ENCODE measurements at regions not wholly inside any gene's neighbourhood (a gene's known extent, or its start where the extent isn't known, plus 50 kb on each side); places are given as distances from the start of the nearest gene placed in this dataset.

DNA sequence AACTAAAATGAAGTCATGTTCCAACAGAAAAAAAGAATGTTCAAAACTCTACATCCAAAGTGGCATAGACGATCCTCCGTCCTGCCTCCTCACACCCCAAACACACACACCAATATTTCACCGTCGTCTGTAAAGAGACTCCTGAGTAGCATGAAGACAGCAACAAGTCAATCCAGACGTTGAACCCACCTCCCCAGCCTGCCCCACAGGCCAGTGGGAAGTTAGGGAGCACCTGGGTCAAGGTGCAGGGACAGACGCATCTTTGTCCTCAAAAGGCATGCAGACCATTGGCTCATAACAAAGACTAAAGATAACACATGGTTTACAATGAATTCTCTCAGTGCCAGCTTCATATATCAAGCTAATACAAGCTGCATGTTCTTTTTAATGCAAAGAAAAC lies 396.5 kb downstream of the TCERG1L start:
- H3K36me3 ChIP-seq (ENCODE audit: control insufficient read depth, insufficient read depth, low read length): no peaks in the 10 kb centered on the region
- FAIRE-seq (no peak), DNase-seq (ENCODE audit: low read depth) (no peak)
- TF ChIP-seq, protein P1, sequence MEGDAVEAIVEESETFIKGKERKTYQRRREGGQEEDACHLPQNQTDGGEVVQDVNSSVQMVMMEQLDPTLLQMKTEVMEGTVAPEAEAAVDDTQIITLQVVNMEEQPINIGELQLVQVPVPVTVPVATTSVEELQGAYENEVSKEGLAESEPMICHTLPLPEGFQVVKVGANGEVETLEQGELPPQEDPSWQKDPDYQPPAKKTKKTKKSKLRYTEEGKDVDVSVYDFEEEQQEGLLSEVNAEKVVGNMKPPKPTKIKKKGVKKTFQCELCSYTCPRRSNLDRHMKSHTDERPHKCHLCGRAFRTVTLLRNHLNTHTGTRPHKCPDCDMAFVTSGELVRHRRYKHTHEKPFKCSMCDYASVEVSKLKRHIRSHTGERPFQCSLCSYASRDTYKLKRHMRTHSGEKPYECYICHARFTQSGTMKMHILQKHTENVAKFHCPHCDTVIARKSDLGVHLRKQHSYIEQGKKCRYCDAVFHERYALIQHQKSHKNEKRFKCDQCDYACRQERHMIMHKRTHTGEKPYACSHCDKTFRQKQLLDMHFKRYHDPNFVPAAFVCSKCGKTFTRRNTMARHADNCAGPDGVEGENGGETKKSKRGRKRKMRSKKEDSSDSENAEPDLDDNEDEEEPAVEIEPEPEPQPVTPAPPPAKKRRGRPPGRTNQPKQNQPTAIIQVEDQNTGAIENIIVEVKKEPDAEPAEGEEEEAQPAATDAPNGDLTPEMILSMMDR (IDR thresholded peaks at IDR 0.05; ENCODE audit: insufficient read depth, low read length, severe bottlenecking): no peak
- H3K27me3 ChIP-seq (ENCODE audit: control insufficient read depth, insufficient read depth, low read length): no peaks in the 10 kb centered on the region
- no peak overlapping the region for H3K4me3 ChIP-seq (ENCODE audit: low read depth, low read length)

DNA sequence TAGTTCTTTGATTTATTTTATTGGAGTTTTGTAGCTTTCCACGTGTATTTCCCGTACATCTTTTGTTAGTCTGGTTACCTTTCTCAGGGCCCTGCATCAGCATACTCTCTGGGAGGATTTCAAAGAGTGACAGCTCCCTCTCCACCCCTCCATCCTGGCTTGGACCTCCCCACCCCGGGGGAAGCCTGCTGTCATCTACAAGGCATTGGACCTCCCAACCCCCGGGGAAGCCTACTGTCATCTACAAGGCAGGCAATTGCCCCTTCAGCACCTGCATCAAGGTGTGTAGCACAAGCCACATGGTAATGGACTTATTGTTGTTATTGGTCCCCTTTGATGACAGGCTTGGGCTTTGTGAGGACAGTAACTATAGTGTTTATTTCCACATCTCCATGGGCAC lies 390.1 kb downstream of the TCERG1L start:
- Histone ChIP-seq H3K4me3 (ENCODE audit: low read depth, low read length) (no peak overlapping the region), H3K27me3 (ENCODE audit: control insufficient read depth, insufficient read depth, low read length) (no peaks in the 10 kb centered on the region), H3K36me3 (ENCODE audit: control insufficient read depth, insufficient read depth, low read length) (no peaks in the 10 kb centered on the region)
- TF ChIP-seq, protein P1 (IDR thresholded peaks at IDR 0.05; ENCODE audit: insufficient read depth, low read length, severe bottlenecking): no peak
- FAIRE-seq: no peak
- DNase-seq (ENCODE audit: low read depth): no peak

DNA sequence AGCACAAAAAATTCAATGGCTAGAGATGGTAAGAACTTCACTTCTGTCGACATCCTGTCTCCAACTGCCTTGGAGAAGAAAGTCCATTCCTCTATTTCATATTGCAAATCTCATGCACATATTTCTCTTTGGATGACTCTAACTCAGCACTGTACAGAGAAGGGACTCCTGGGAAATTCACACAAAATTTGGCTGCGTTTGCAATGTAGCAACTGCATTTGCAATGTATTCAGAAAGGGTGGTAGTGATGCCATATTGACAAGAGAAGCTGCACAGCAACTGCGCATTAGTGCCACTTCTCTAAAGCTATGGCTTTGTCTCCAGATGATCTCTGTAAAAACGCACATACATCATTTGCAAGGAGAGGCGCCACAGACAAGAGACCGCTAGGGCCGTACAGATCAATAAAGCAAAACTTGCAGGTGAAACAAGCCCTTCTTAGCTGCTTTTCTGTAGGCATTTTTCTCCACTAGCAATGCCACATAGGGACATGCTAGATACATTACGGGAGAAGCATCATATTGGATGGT lies 389.5 kb downstream of the TCERG1L start:
- H3K36me3 ChIP-seq (ENCODE audit: control insufficient read depth, insufficient read depth, low read length): no peaks in the 10 kb centered on the region
- DNase-seq (ENCODE audit: low read depth): no peak
- no peaks in the 10 kb centered on the region for H3K27me3 ChIP-seq (ENCODE audit: control insufficient read depth, insufficient read depth, low read length)
- FAIRE-seq: no peak
- TF ChIP-seq, protein P1 (IDR thresholded peaks at IDR 0.05; ENCODE audit: insufficient read depth, low read length, severe bottlenecking): no peak
- no peak overlapping the region for H3K4me3 ChIP-seq (ENCODE audit: low read depth, low read length)

DNA sequence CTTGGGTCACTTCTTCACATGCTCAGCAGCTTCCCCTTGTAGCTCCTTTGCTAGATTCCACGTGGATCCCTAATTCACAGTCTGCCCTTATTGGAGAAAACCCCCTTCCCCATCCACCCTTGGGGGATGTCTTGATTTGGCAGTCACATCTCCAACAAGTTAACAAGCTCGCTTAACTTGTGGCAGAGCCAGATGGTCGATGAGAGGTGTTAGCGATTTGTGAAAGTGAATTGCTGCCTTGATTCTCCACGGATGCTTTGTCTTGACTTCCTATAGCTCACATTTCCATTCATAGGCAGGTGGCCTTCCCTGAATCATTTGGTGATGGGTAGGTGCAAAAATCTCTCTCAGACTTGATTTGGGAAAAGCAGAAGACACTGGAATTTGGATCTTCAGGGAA lies 387.9 kb downstream of the TCERG1L start:
- H3K4me3 ChIP-seq (ENCODE audit: low read depth, low read length): no peak overlapping the region
- no peaks in the 10 kb centered on the region for H3K36me3 ChIP-seq (ENCODE audit: control insufficient read depth, insufficient read depth, low read length)
- no peaks in the 10 kb centered on the region for H3K27me3 ChIP-seq (ENCODE audit: control insufficient read depth, insufficient read depth, low read length)
- no peak for DNase-seq (ENCODE audit: low read depth)
- TF ChIP-seq, protein P1 (IDR thresholded peaks at IDR 0.05; ENCODE audit: insufficient read depth, low read length, severe bottlenecking): no peak
- no peak for FAIRE-seq

DNA sequence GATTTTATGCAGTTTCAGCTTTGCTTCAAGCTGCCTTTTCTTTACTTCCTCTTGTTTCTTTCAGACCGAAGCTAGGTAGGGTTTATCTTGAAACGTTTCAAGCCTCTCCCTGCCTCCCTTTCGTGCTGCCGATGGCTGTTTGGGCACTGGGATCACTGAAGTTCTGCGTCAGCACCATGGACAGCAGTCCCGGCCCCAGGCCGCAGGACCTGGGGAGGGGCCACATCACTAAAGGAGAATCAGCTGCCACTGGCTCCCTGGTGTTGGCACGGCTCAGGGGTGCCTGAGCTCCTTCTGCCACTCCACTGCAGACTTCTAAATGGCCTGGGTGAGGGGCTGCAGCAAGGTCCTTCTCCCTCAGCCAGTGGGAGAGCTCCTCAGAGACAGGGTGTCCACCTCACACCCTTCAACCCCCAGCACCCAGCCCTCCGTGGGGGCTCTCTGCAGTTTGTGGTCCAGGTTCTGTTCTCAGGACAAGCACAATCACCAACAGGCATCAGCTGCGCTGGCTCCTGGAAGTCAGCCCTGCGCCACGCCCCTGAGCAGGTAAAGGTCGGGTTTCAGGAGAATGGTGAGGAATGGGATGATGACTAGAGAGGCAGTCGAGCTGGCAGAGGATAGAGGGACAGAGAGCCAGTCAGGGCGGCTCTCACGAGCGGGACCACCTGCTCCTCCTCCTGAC lies 387.2 kb downstream of the TCERG1L start:
- DNase-seq (ENCODE audit: low read depth) (no peak), FAIRE-seq (no peak)
- TF ChIP-seq, protein P1 (IDR thresholded peaks at IDR 0.05; ENCODE audit: insufficient read depth, low read length, severe bottlenecking): no peak
- Histone ChIP-seq H3K36me3 (ENCODE audit: control insufficient read depth, insufficient read depth, low read length) (no peaks in the 10 kb centered on the region), H3K4me3 (ENCODE audit: low read depth, low read length) (no peak overlapping the region), H3K27me3 (ENCODE audit: control insufficient read depth, insufficient read depth, low read length) (no peaks in the 10 kb centered on the region)

DNA sequence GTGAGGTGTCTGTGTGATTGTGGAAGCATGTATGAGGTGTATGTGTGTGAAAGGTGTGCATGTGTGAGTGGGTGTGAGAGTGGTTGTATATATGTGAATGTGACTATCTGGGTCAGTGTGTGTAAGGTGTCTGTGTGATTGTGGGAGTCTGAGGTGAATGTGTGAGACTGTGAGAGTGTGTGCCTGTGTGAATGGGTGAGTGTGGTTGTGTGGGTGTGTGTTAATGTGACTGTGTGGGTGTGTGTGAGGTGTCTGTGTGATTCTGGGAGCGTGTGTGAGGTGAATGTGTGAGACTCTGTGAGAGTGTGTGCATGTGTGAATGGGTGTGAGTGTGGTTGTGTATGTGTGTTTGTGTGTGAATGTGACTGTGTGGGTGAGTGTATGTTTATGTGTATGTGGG lies 385.1 kb downstream of the TCERG1L start:
- no peaks in the 10 kb centered on the region for H3K27me3 ChIP-seq (ENCODE audit: control insufficient read depth, insufficient read depth, low read length)
- FAIRE-seq (no peak), DNase-seq (ENCODE audit: low read depth) (no peak)
- H3K4me3 ChIP-seq (ENCODE audit: low read depth, low read length): no peak overlapping the region
- TF ChIP-seq, protein P1 (IDR thresholded peaks at IDR 0.05; ENCODE audit: insufficient read depth, low read length, severe bottlenecking): no peak
- no peaks in the 10 kb centered on the region for H3K36me3 ChIP-seq (ENCODE audit: control insufficient read depth, insufficient read depth, low read length)

Data from bronchial epithelial cell (primary cell).